GM12878 (cell line): ENCODE measurements at regions not wholly inside any gene's neighbourhood (a gene's known extent, or its start where the extent isn't known, plus 50 kb on each side); places are given as distances from the start of the nearest gene placed in this dataset.

Experiments used
- ATAC-seq: fragments of 200-7000 bp; cut with Tn5 transposase; 3 replicates; pipeline ENCODE4 v1.9.1; 2020; ENCODE audit warnings: mild to moderate bottlenecking, moderate library complexity
- BruUV-seq: library from RNA; stranded (reverse); fragments of 400-500 nt; replicated peaks from 2 replicates; lab custom pipeline; 2021; lab: Mats Ljungman, UMichigan
- CTCF ChIA-PET: fragments of 300-600 bp; sonication (Branson Sonifier 250); formaldehyde crosslinking; extraction: SDS; loops from one replicate; lab custom pipeline; 2021; ENCODE audit warnings: inconsistent platforms; lab: Yijun Ruan, JAX
- POLR2A ChIA-PET: fragments of 350-600 bp; formaldehyde crosslinking; extraction: SDS; loops from one replicate; lab custom pipeline; 2021; ENCODE audit warnings: inconsistent platforms; lab: Charles Lee
- RAD21 ChIA-PET: fragments of 300-600 bp; sonication (Branson Sonifier 250); formaldehyde crosslinking; loops from one replicate; lab custom pipeline; 2023; ENCODE audit warnings: antibody characterized with exemption; ENCODE audit not compliant: unreplicated experiment; lab: Charles Lee
- SMC1A ChIA-PET: fragments of 300-600 bp; sonication (Branson Sonifier 250); formaldehyde crosslinking; loops from one replicate; lab custom pipeline; 2023; ENCODE audit not compliant: unreplicated experiment, uncharacterized antibody; lab: Charles Lee
- DNase-seq: peaks from one replicate; pipeline ENCODE4 v3.0.0-alpha.2; 2011; ENCODE audit warnings: low read depth, low spot score
- FAIRE-seq: peaks from 3 replicates; lab custom pipeline; 2011; peaks lifted over from hg19 to GRCh38; lab: Jason Lieb, UNC
- H2AFZ ChIP-seq: 2 replicates; pipeline ENCODE4 v1.6.0; 2011; ENCODE audit warnings: low read depth, low read length, control low read depth; ENCODE audit not compliant: control insufficient read depth
- H3K27ac ChIP-seq: 2 replicates; pipeline ENCODE4 v1.5.1; 2011; ENCODE audit warnings: control low read depth; ENCODE audit not compliant: control insufficient read depth, insufficient read depth
- H3K27me3 ChIP-seq, 2 experiments: replicated peaks in 1 of 2; 2 replicates each; pipeline versions ENCODE4 v1.6.0 to v1.6.1; 2011; ENCODE audit warnings: low read length in 1 of 2; ENCODE audit not compliant: control insufficient read depth in 2 of 2, insufficient read depth in 2 of 2
- H3K36me3 ChIP-seq, 2 experiments: 2 replicates each; pipeline ENCODE4 v1.5.1; 2011; ENCODE audit warnings: low read length in 1 of 2; ENCODE audit not compliant: control insufficient read depth in 2 of 2, insufficient read depth in 2 of 2
- H3K4me1 ChIP-seq: 2 replicates; pipeline ENCODE4 v1.6.1; 2011; ENCODE audit warnings: mild to moderate bottlenecking, low read length, moderate library complexity, mixed read lengths; ENCODE audit not compliant: control insufficient read depth, insufficient read depth
- H3K4me2 ChIP-seq: 2 replicates; pipeline ENCODE4 v1.6.0; 2011; ENCODE audit warnings: control low read depth; ENCODE audit not compliant: control insufficient read depth, insufficient read depth
- H3K4me3 ChIP-seq: fragments of 200-600 bp; sonication (generic); 2 replicates; pipeline ENCODE4 v1.5.1; 2016
- H3K79me2 ChIP-seq: 2 replicates; pipeline ENCODE4 v1.6.0; 2011; ENCODE audit warnings: low read length; ENCODE audit not compliant: control insufficient read depth, insufficient read depth
- H3K9ac ChIP-seq: 2 replicates; pipeline ENCODE4 v1.8.0; 2011; ENCODE audit warnings: low read length, control low read depth, mixed read lengths; ENCODE audit not compliant: control insufficient read depth, insufficient read depth
- H3K9me3 ChIP-seq: replicated peaks from 3 replicates; pipeline ENCODE4 v1.5.1; 2011; ENCODE audit warnings: mild to moderate bottlenecking, low read length; ENCODE audit not compliant: control insufficient read depth, insufficient read depth
- H4K20me1 ChIP-seq: 2 replicates; pipeline ENCODE4 v1.6.0; 2011; ENCODE audit not compliant: control insufficient read depth, insufficient read depth
- ATF2 ChIP-seq: IDR thresholded peaks from 2 replicates; pipeline ENCODE4 v1.6.1; 2012; ENCODE audit warnings: low read length, inconsistent platforms
- BCL11A ChIP-seq: IDR thresholded peaks from 2 replicates; pipeline ENCODE4 v1.6.1; 2011; ENCODE audit warnings: low read depth, low read length
- BMI1 ChIP-seq: fragments of 450-650 bp; IDR thresholded peaks from 2 replicates; pipeline ENCODE4 v1.6.1; 2016; ENCODE audit warnings: mild to moderate bottlenecking, moderate library complexity, borderline replicate concordance
- CBX3 ChIP-seq: fragments of 200-600 bp; sonication (generic); IDR thresholded peaks from 2 replicates; pipeline ENCODE4 v1.6.1; 2016; ENCODE audit warnings: low read depth, borderline replicate concordance
- EZH2 ChIP-seq: IDR thresholded peaks from 2 replicates; pipeline ENCODE4 v1.6.1; 2012; ENCODE audit warnings: low read depth, mild to moderate bottlenecking, control low read depth, inconsistent platforms, low read length, borderline replicate concordance; ENCODE audit not compliant: control insufficient read depth
- FOXM1 ChIP-seq: IDR thresholded peaks from 2 replicates; pipeline ENCODE4 v1.6.1; 2012; ENCODE audit warnings: low read depth, mild to moderate bottlenecking, inconsistent platforms, low read length, moderate library complexity
- HCFC1 ChIP-seq: fragments of 150-350 bp; IDR thresholded peaks from 2 replicates; pipeline ENCODE4 v1.6.1; 2014; ENCODE audit warnings: low read length
- HDAC2 ChIP-seq: fragments of 200-600 bp; sonication (generic); IDR thresholded peaks from 2 replicates; pipeline ENCODE4 v1.6.1; 2017
- IKZF1 ChIP-seq: fragments of 450-650 bp; conservative IDR thresholded peaks from 2 replicates; pipeline ENCODE4 v1.6.1; 2017; ENCODE audit warnings: antibody characterized with exemption, mild to moderate bottlenecking
- NFXL1 ChIP-seq: fragments of 450-650 bp; IDR thresholded peaks from 2 replicates; pipeline ENCODE4 v1.6.1; 2017; ENCODE audit warnings: antibody characterized with exemption, mild to moderate bottlenecking, borderline replicate concordance
- NRF1 ChIP-seq: conservative IDR thresholded peaks from 2 replicates; pipeline ENCODE4 v1.6.1; 2011; ENCODE audit warnings: mild to moderate bottlenecking, low read depth, low read length, improper control_type of control experiment
- RUNX3 ChIP-seq: IDR thresholded peaks from 2 replicates; pipeline ENCODE4 v1.6.1; 2012; ENCODE audit warnings: low read length, inconsistent platforms
- SMARCA5 ChIP-seq: fragments of 450-650 bp; IDR thresholded peaks from 2 replicates; pipeline ENCODE4 v1.6.1; 2017; ENCODE audit warnings: mild to moderate bottlenecking
- YBX1 ChIP-seq: fragments of 450-650 bp; IDR thresholded peaks from 2 replicates; pipeline ENCODE4 v1.6.1; 2016; ENCODE audit warnings: antibody characterized with exemption
- ZBED1 ChIP-seq: IDR thresholded peaks from 2 replicates; pipeline ENCODE4 v1.6.1; 2016; ENCODE audit warnings: borderline replicate concordance
- ZBTB11 ChIP-seq: fragments of 450-650 bp; formaldehyde crosslinking; IDR thresholded peaks from 2 replicates; pipeline ENCODE4 v1.5.0; 2022; ENCODE audit warnings: mild to moderate bottlenecking, missing genetic modification characterization
- ZBTB4 ChIP-seq: fragments of 450-650 bp; formaldehyde crosslinking; IDR thresholded peaks from 2 replicates; pipeline ENCODE4 v1.4.0; 2022; ENCODE audit warnings: mild to moderate bottlenecking, moderate library complexity
- ZNF207 ChIP-seq: fragments of 450-650 bp; IDR thresholded peaks from 2 replicates; pipeline ENCODE4 v1.6.1; 2014; ENCODE audit warnings: antibody characterized with exemption, mild to moderate bottlenecking, borderline replicate concordance
- WGBS: methylation state at CpG from one replicate; pipeline ENCODE4 v1.1.6; 2016; ENCODE audit warnings: low lambda C conversion rate; ENCODE audit not compliant: insufficient replicate concordance, insufficient coverage; ENCODE audit errors: missing lambda C conversion rate; 5-methylcytosine and 5-hydroxymethylcytosine counted together
- in situ Hi-C: fragments of 300-500 bp; cut with MboI; formaldehyde crosslinking; loops from 9 replicates; pipeline ENCODE4 v1.14.3; 2018; ENCODE audit warnings: mixed read lengths
- intact Hi-C: fragments of 100-400 bp; cut with micrococcal nuclease; formaldehyde crosslinking; loops from one replicate; pipeline ENCODE4 v1.14.2; 2022; ENCODE audit not compliant: unreplicated experiment

GRCh38 chr4:32790803-32791202 lies 2070.6 kb downstream of the PCDH7 start:
- no peaks in the 10 kb centered on the region for H3K27me3 ChIP-seq
- H3K79me2 ChIP-seq: no peaks in the 10 kb centered on the region
- ChIA-PET POLR2A (no interaction called here), CTCF (interaction anchor here (0.6 kb wide), 1 partner anchor 704 kb away, joined by 4 read pairs; no protein-coding TSS in a partner anchor), RAD21 (no interaction called here), SMC1A (interaction anchor here (0.6 to 0.8 kb wide), 2 partner anchors 11 to 332 kb away, joined by 3 to 4 read pairs; no protein-coding TSS in a partner anchor)
- no peak overlapping the region for H3K4me2 ChIP-seq
- H4K20me1 ChIP-seq: no peaks in the 10 kb centered on the region
- ATAC-seq (no peak), FAIRE-seq (no peak), DNase-seq (no peak)
- intact Hi-C loops: no loop called here
- no peaks in the 10 kb centered on the region for H3K9me3 ChIP-seq
- in situ Hi-C loops: no loop called here
- no peaks in the 10 kb centered on the region for H3K36me3 ChIP-seq
- WGBS: 17% methylated on average over 1 of the region's 1 CpG
- H3K27ac ChIP-seq: no peak overlapping the region
- no peak overlapping the region for H2AFZ ChIP-seq
- no TSS peak for BruUV-seq
- no peaks in the 10 kb centered on the region for H3K4me1 ChIP-seq
- H3K4me3 ChIP-seq: no peak overlapping the region
- no peak overlapping the region for H3K9ac ChIP-seq
- TF ChIP-seq NFXL1 (no peak), IKZF1 (no peak), ZNF207 (no peak), NRF1 (no peak), FOXM1 (no peak), EZH2 (no peak), ZBTB11 (CRISPR knock-in tag) (no peak), ZBED1 (no peak), BMI1 (no peak), YBX1 (no peak), HCFC1 (no peak), HDAC2 (no peak), ATF2 (no peak), SMARCA5 (no peak), RUNX3 (no peak), CBX3 (no peak), BCL11A (no peak), ZBTB4 (CRISPR knock-in tag) (no peak)
